Thyroid gland (tissue), 4 donors: ENCODE measurements at regions not wholly inside any gene's neighbourhood (a gene's known extent, or its start where the extent isn't known, plus 50 kb on each side); places are given as distances from the start of the nearest gene placed in this dataset.

ENCODE experiments used
- DNase-seq, 2 donors: peaks; one replicate each; pipeline ENCODE4 v3.0.0-alpha.2; 2019
- H3K27ac ChIP-seq, 3 donors: fragments of 200-600 bp; sonication (generic); 1 replicate in 2 of 3; 2 replicates in 1 of 3; pipeline ENCODE4 v1.5.1; 2016 to 2019; ENCODE audit warnings: mild to moderate bottlenecking in 1 of 3, moderate library complexity in 1 of 3
- H3K27me3 ChIP-seq: fragments of 200-600 bp; sonication (generic); one replicate; pipeline ENCODE4 v1.5.1; 2019
- H3K36me3 ChIP-seq, 2 donors: fragments of 200-600 bp; sonication (generic); one replicate each; pipeline ENCODE4 v1.5.1; 2016 to 2019
- H3K4me1 ChIP-seq, 2 donors: fragments of 200-600 bp; sonication (generic); one replicate each; pipeline ENCODE4 v1.5.1; 2017 to 2019
- H3K4me3 ChIP-seq, 3 donors: fragments of 200-600 bp; sonication (generic); replicated peaks in 1 of 3; 1 replicate in 2 of 3; 2 replicates in 1 of 3; pipeline ENCODE4 v1.5.1; 2016; ENCODE audit warnings: mild to moderate bottlenecking in 1 of 3
- H3K9me3 ChIP-seq: fragments of 200-600 bp; sonication (generic); one replicate; pipeline ENCODE4 v1.5.1; 2017
- CTCF ChIP-seq, 6 experiments: fragments of 200-600 bp in 3 of 6; fragments of 450-650 bp in 3 of 6; sonication (generic) in 3 of 6; IDR thresholded peaks; one replicate each; pipeline ENCODE4 v1.5.1; 2016 to 2019; ENCODE audit warnings: antibody characterized with exemption in 6 of 6, mild to moderate bottlenecking in 2 of 6, inconsistent platforms in 1 of 6, moderate library complexity in 1 of 6
- POLR2A ChIP-seq, 2 donors: fragments of 450-650 bp; IDR thresholded peaks; one replicate each; pipeline ENCODE4 v1.6.1; 2017; ENCODE audit warnings: antibody characterized with exemption in 2 of 2, mild to moderate bottlenecking in 2 of 2, moderate library complexity in 1 of 2
- WGBS, 2 donors: methylation state at CpG; one replicate each; pipeline ENCODE4 v1.1.5; 2017; 5-methylcytosine and 5-hydroxymethylcytosine counted together
- intact Hi-C: fragments of 100-400 bp; cut with DNase I; formaldehyde crosslinking; loops from one replicate; pipeline ENCODE4 v1.15.1; 2023

GRCh38 chr12:67474934-67475620, 173.5 kb upstream of the DYRK2 start:
- Histone ChIP-seq H3K4me3 (no peak overlapping the region), H3K9me3 (no peaks in the 10 kb centered on the region), H3K4me1 (no peaks in the 10 kb centered on the region), H3K27me3 (no peaks in the 10 kb centered on the region), H3K27ac (no peak overlapping the region), H3K36me3 (no peaks in the 10 kb centered on the region)
- no peak for DNase-seq
- WGBS, 2 donors, result 96 to 97% methylated on average over 3 of the region's 3 CpGs
- TF ChIP-seq CTCF (IDR thresholded peaks at IDR 0.05) (no peak), POLR2A (IDR thresholded peaks at IDR 0.05) (no peak)
- intact Hi-C loops, result no loop called here

- Histone ChIP-seq H3K36me3 (no peaks in the 10 kb centered on the region), H3K27me3 (no peaks in the 10 kb centered on the region), H3K27ac (no peak overlapping the region), H3K4me1 (no peaks in the 10 kb centered on the region), H3K9me3 (no peaks in the 10 kb centered on the region), H3K4me3 (no peak overlapping the region)
- intact Hi-C loops, result no loop called here
- no peak for TF ChIP-seq POLR2A (IDR thresholded peaks at IDR 0.05)
- no peak for TF ChIP-seq CTCF (IDR thresholded peaks at IDR 0.05)
- WGBS, 2 donors, result 86 to 88% methylated on average over 2 of the region's 2 CpGs
- DNase-seq, result no peak
These were observed 172.8 kb upstream of the DYRK2 start for GRCh38 chr12:67475725-67476124.

- WGBS, 2 donors, result 85 to 91% methylated on average over 8 of the region's 8 CpGs
- intact Hi-C loops, result no loop called here
- Histone ChIP-seq H3K27me3 (no peaks in the 10 kb centered on the region), H3K4me1 (no peaks in the 10 kb centered on the region), H3K27ac (no peak overlapping the region), H3K9me3 (no peaks in the 10 kb centered on the region), H3K4me3 (no peak overlapping the region), H3K36me3 (no peaks in the 10 kb centered on the region)
- DNase-seq, result no peak
- TF ChIP-seq CTCF (IDR thresholded peaks at IDR 0.05), result no peak
- TF ChIP-seq POLR2A (IDR thresholded peaks at IDR 0.05), result no peak
These were observed 170.8 kb upstream of the DYRK2 start for GRCh38 chr12:67477681-67478265.

GRCh38 chr12:67482751-67483661, 165.5 kb upstream of the DYRK2 start:
- Histone ChIP-seq H3K9me3 (no peaks in the 10 kb centered on the region), H3K27me3 (no peaks in the 10 kb centered on the region), H3K27ac (no peak overlapping the region), H3K36me3 (no peaks in the 10 kb centered on the region), H3K4me1 (no peaks in the 10 kb centered on the region), H3K4me3 (no peak overlapping the region)
- intact Hi-C loops, result no loop called here
- 63 to 68% methylated on average over 6 of the region's 6 CpGs for WGBS, 2 donors
- TF ChIP-seq POLR2A (IDR thresholded peaks at IDR 0.05), result no peak
- no peak for TF ChIP-seq CTCF (IDR thresholded peaks at IDR 0.05)
- DNase-seq, result peak; percentile 50 to 51
